ENCODE measurements at regions not wholly inside any gene's neighbourhood (a gene's known extent, or its start where the extent isn't known, plus 50 kb on each side); places are given as distances from the start of the nearest gene placed in this dataset.
A peak's percentile ranks its signal among the peaks of the same experiment; 100 is the strongest.

DNA sequence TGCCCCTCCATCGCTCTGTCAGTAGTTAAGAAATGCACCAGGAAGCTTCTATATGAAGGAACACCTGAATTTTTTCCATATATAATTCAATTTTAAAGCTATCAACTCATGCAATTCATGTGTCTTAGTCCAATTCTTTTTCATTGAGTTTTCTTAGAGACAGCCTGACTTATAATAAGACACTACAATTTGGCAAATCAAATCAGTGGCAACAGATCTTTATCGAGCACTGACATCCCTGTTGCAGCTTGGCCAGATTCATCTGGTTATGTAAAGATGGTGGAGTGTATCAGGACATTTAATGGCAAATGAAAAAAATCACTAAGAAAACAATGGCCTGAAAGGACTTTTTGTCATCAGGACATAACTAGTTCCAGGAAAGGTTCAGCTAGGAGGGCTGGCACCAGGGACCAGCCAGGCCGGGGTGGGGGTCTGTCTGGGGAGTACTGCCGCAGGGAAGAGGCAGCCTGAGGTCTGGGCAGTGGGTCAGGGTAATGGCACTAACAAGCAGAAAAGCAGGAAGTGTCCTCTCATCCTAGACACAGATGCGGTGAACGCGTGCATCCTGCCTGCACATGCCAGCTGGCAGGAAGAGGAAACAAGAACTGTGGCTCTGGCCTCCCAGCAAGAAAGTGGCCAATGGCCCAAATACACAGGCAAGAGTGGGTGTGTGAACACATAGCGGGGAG is 100.5 kb upstream of the LMNTD1 start:
- in situ Hi-C loops (cut with HindIII; ENCODE audit: low sequenced_read_pairs): no loop called here
- no peak overlapping the region for H3K4me3 ChIP-seq (ENCODE audit: low read depth, low read length)
- TF ChIP-seq, protein P1, sequence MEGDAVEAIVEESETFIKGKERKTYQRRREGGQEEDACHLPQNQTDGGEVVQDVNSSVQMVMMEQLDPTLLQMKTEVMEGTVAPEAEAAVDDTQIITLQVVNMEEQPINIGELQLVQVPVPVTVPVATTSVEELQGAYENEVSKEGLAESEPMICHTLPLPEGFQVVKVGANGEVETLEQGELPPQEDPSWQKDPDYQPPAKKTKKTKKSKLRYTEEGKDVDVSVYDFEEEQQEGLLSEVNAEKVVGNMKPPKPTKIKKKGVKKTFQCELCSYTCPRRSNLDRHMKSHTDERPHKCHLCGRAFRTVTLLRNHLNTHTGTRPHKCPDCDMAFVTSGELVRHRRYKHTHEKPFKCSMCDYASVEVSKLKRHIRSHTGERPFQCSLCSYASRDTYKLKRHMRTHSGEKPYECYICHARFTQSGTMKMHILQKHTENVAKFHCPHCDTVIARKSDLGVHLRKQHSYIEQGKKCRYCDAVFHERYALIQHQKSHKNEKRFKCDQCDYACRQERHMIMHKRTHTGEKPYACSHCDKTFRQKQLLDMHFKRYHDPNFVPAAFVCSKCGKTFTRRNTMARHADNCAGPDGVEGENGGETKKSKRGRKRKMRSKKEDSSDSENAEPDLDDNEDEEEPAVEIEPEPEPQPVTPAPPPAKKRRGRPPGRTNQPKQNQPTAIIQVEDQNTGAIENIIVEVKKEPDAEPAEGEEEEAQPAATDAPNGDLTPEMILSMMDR (IDR thresholded peaks at IDR 0.05; ENCODE audit: low read depth, low read length): no peak
- no peak for DNase-seq (ENCODE audit: low read depth, low spot score)

- no peak overlapping the region for H3K4me3 ChIP-seq (ENCODE audit: low read depth, low read length)
- in situ Hi-C loops (cut with HindIII; ENCODE audit: low sequenced_read_pairs): no loop called here
- TF ChIP-seq, protein P1 (IDR thresholded peaks at IDR 0.05; ENCODE audit: low read depth, low read length): no peak
- DNase-seq (ENCODE audit: low read depth, low spot score): no peak
Observed at GRCh38 chr12:25655702-25656101, 102.6 kb upstream of the LMNTD1 start.

DNA sequence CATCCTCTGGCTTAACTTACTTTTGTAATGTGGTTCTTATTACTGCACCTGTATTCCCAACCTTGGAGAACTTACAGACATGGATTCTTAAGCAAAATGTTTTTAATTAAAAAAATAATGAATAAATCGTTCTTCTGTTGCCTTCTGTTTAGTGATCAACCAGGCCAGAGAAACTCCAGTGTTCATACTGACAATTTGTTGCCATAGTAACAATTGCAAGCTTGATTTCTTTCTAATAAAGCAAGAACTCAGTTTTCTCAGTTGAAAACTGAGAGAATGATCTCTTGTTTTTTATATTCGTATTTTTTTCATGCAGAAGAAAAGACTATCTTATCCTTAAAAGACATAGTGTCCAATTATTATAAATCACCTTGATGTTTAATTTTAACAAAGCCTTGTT is 106.5 kb upstream of the LMNTD1 start:
- no peak overlapping the region for H3K4me3 ChIP-seq (ENCODE audit: low read depth, low read length)
- in situ Hi-C loops (cut with HindIII; ENCODE audit: low sequenced_read_pairs): no loop called here
- TF ChIP-seq, protein P1 (IDR thresholded peaks at IDR 0.05; ENCODE audit: low read depth, low read length): no peak
- no peak for DNase-seq (ENCODE audit: low read depth, low spot score)

DNA sequence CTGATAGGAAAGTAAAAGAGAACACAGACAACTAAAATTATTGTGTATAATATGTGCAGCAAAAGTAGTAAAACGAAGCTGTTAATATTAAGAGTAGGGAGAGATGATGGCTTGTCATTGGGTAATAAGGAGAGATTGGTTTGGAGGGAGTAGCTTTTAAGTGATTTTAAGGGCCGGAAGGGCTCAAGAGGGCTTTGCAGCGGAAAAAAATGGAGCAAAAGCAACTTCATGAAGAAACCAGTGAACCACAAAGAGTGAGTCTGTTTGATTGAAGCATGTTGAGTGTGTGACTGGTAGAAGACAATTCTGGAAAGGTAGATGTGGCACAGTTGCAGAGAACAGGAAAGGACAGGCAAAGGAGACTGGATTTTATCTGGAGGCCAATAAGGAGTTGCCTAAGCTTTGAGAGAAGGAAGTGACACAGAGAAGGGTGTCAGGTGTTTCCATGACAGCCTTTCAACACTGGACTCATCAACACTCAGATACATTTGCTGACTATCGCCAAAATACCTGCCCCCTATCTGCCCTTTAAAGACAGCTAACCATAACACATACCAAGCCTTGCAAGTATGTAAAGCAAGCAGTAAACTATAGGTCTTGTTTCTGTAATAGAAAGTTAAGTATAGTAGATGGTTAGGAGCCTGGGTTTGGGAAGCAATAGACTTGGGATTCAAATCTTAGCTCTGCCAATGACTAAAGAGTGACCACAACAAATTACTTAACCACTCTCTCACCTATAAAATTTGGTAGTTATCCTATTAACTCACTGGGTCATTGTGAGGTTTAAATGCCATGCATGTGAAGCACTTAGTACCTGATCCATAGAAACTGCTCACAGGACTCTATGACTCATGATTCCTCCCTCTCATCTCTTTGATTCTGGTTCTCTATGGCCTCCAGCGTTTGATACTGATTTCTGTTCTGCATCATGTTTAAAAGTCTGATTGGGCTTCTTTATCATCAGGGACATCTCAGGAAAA is 117.3 kb upstream of the LMNTD1 start:
- in situ Hi-C loops (cut with HindIII; ENCODE audit: low sequenced_read_pairs): no loop called here
- H3K4me3 ChIP-seq (ENCODE audit: low read depth, low read length): no peak overlapping the region
- TF ChIP-seq, protein P1 (IDR thresholded peaks at IDR 0.05; ENCODE audit: low read depth, low read length): no peak
- no peak for DNase-seq (ENCODE audit: low read depth, low spot score)

- DNase-seq (ENCODE audit: low read depth, low spot score): peak; percentile 28
- in situ Hi-C loops (cut with HindIII; ENCODE audit: low sequenced_read_pairs): no loop called here
- no peak overlapping the region for H3K4me3 ChIP-seq (ENCODE audit: low read depth, low read length)
- TF ChIP-seq, protein P1 (IDR thresholded peaks at IDR 0.05; ENCODE audit: low read depth, low read length): no peak
Observed at GRCh38 chr12:25675808-25676207, 122.7 kb upstream of the LMNTD1 start.

DNA sequence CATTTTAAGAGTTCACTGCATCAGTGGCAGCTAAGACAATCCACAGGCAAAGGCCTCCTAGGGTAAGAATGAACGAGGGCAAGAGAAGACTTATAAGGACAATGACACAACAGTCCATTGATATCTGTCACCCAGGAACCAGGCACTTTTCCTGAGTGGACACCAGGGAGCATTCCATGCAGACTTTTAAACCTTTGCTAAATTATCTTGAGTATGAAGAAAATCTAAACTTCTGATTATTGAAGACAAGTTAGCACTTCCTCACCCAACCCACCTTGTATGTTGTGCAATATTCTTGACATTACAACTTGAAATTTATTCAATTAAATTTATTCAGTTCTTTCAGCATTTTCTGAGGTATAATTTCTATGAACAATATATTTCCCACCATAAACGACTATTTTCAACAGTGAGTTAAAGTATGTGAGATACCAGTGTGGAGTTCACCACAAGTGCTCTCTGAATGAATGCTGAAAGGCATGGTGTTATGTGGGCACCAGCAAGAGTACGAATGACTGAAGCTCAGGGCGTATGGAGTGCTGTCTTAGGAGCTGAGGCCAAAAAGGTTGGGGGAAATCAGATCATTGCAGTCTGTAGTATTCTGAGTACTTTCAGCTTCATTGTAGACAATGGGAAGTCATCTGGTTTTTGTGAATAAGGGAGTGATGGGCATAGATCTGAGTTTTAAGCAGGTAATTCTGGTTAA is 124.3 kb upstream of the LMNTD1 start:
- in situ Hi-C loops (cut with HindIII; ENCODE audit: low sequenced_read_pairs): no loop called here
- TF ChIP-seq, protein P1 (IDR thresholded peaks at IDR 0.05; ENCODE audit: low read depth, low read length): no peak
- no peak overlapping the region for H3K4me3 ChIP-seq (ENCODE audit: low read depth, low read length)

More for the DNA sequence above, 124.3 kb upstream of the LMNTD1 start:
- no peak for DNase-seq (ENCODE audit: low read depth, low spot score)
